Caco-2 (cell line): ENCODE measurements at regions not wholly inside any gene's neighbourhood (a gene's known extent, or its start where the extent isn't known, plus 50 kb on each side); places are given as distances from the start of the nearest gene placed in this dataset.

Experiments used
- BruUV-seq: library from RNA; stranded (reverse); fragments of 400-500 nt; replicated peaks from 2 replicates; lab custom pipeline; 2021; lab: Mats Ljungman, UMichigan
- CTCF ChIA-PET: fragments of 300-600 bp; sonication (Branson Sonifier 250); formaldehyde crosslinking; loops from one replicate; lab custom pipeline; 2022; ENCODE audit warnings: antibody characterized with exemption; lab: Charles Lee
- POLR2A ChIA-PET: fragments of 300-600 bp; sonication (Branson Sonifier 250); formaldehyde crosslinking; loops from one replicate; lab custom pipeline; 2022; ENCODE audit warnings: antibody characterized with exemption; lab: Charles Lee
- DNase-seq, 2 experiments: peaks; one replicate each; pipeline versions ENCODE4 v3.0.0 to v3.0.0-alpha.2; 2020 to 2022
- H3K27me3 ChIP-seq: replicated peaks from 2 replicates; pipeline ENCODE4 v1.6.0; 2011; ENCODE audit warnings: low read length; ENCODE audit not compliant: control insufficient read depth, insufficient read depth
- H3K36me3 ChIP-seq: 2 replicates; pipeline ENCODE4 v1.5.1; 2011; ENCODE audit warnings: low read length; ENCODE audit not compliant: control insufficient read depth, insufficient read depth
- H3K4me1 ChIP-seq: fragments of 250-450 bp; sonication (Bioruptor Pico); 2 replicates; pipeline ENCODE4 v1.5.1; 2020; ENCODE audit warnings: mild to moderate bottlenecking
- H3K4me3 ChIP-seq: 2 replicates; pipeline ENCODE4 v1.5.1; 2011; ENCODE audit warnings: low read depth, mild to moderate bottlenecking, control low read depth, low read length
- H3K9me3 ChIP-seq: fragments of 250-450 bp; sonication (Bioruptor Pico); 2 replicates; pipeline ENCODE4 v1.5.1; 2020; ENCODE audit warnings: mild to moderate bottlenecking, moderate library complexity
- H3K27ac Mint-ChIP-seq: one replicate; pipeline ENCODE4 v1.8.0; 2022; ENCODE audit warnings: mixed read lengths; ENCODE audit not compliant: unreplicated experiment
- H3K27me3 Mint-ChIP-seq: one replicate; pipeline ENCODE4 v1.8.0; 2022; ENCODE audit warnings: mixed read lengths; ENCODE audit not compliant: insufficient read depth, unreplicated experiment
- H3K36me3 Mint-ChIP-seq: one replicate; pipeline ENCODE4 v1.8.0; 2022; ENCODE audit warnings: mild to moderate bottlenecking, mixed read lengths; ENCODE audit not compliant: insufficient read depth, unreplicated experiment
- H3K4me1 Mint-ChIP-seq: one replicate; pipeline ENCODE4 v1.8.0; 2022; ENCODE audit warnings: low read depth, mixed read lengths; ENCODE audit not compliant: unreplicated experiment
- H3K4me3 Mint-ChIP-seq: one replicate; pipeline ENCODE4 v1.8.0; 2022; ENCODE audit warnings: mild to moderate bottlenecking, moderate library complexity, mixed read lengths; ENCODE audit not compliant: unreplicated experiment
- H3K9me3 Mint-ChIP-seq: one replicate; pipeline ENCODE4 v1.8.0; 2022; ENCODE audit warnings: mixed read lengths; ENCODE audit not compliant: unreplicated experiment
- intact Hi-C: fragments of 100-400 bp; cut with micrococcal nuclease; formaldehyde crosslinking; loops from one replicate; pipeline ENCODE4 v1.10.0; 2022; ENCODE audit not compliant: unreplicated experiment
- TF ChIP-seq, protein P1 (sequence below), 2 experiments: fragments of 200-600 bp in 1 of 2; IDR thresholded peaks; 1 replicate in 1 of 2; 2 replicates in 1 of 2; pipeline versions ENCODE4 v1.5.1 to v1.8.0; 2011 to 2022; ENCODE audit warnings: antibody characterized with exemption in 1 of 2, control low read depth in 1 of 2, inconsistent platforms in 1 of 2, low read depth in 1 of 2, low read length in 1 of 2, mild to moderate bottlenecking in 1 of 2, moderate library complexity in 1 of 2; ENCODE audit not compliant: insufficient read depth in 1 of 2, severe bottlenecking in 1 of 2, unreplicated experiment in 1 of 2

DNA sequence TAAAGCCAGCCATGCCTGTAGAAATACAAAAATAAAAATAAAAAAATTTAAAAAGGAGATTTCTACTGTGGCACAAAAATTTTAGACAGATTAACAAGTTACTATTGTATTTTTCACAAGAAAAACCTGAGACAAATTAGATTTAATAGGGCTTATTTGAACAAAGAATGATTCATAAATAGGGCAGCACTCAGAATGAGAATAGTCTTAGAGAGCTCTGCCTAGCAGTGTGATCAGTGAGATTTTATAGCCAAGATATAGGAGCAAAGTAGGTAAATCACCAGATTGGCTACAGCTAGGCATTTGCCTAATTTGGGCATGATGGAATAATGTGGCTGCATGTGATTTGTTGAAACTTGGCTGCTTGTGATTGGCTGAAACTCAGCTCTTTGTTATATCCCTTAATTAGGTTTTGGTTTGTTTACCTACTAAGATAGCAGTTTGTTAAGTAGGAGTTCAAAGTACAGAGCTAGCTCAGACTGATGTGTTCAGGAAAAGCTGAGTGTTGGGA lies 279.7 kb upstream of the TMTC1 start:
- ChIA-PET CTCF (no interaction called here), POLR2A (no interaction called here)
- H3K4me1 ChIP-seq = 0 out of 2 replicates have a peak, but pooled peaks cover 7% of the 10 kb centered on the region
- no peak overlapping the region for H3K27ac Mint-ChIP-seq
- H3K9me3 ChIP-seq = no peaks in the 10 kb centered on the region; the same call in 1 of the 2 replicates
- no peaks in the 10 kb centered on the region for H3K4me1 Mint-ChIP-seq
- peaks cover 11% of the 10 kb centered on the region for H3K9me3 Mint-ChIP-seq
- no peaks in the 10 kb centered on the region for H3K36me3 ChIP-seq
- no TSS peak for BruUV-seq
- H3K36me3 Mint-ChIP-seq = no peaks in the 10 kb centered on the region
- H3K4me3 Mint-ChIP-seq = no peak overlapping the region
- no peaks in the 10 kb centered on the region for H3K27me3 ChIP-seq
- no peak for DNase-seq
- TF ChIP-seq, protein P1, sequence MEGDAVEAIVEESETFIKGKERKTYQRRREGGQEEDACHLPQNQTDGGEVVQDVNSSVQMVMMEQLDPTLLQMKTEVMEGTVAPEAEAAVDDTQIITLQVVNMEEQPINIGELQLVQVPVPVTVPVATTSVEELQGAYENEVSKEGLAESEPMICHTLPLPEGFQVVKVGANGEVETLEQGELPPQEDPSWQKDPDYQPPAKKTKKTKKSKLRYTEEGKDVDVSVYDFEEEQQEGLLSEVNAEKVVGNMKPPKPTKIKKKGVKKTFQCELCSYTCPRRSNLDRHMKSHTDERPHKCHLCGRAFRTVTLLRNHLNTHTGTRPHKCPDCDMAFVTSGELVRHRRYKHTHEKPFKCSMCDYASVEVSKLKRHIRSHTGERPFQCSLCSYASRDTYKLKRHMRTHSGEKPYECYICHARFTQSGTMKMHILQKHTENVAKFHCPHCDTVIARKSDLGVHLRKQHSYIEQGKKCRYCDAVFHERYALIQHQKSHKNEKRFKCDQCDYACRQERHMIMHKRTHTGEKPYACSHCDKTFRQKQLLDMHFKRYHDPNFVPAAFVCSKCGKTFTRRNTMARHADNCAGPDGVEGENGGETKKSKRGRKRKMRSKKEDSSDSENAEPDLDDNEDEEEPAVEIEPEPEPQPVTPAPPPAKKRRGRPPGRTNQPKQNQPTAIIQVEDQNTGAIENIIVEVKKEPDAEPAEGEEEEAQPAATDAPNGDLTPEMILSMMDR (IDR thresholded peaks at IDR 0.05; ENCODE audit: insufficient read depth in 1 of 2, low read depth in 1 of 2, low read length in 1 of 2, severe bottlenecking in 1 of 2, unreplicated experiment in 1 of 2) = no peak
- intact Hi-C loops = no loop called here
- H3K4me3 ChIP-seq = no peak overlapping the region
- H3K27me3 Mint-ChIP-seq = no peaks in the 10 kb centered on the region

DNA sequence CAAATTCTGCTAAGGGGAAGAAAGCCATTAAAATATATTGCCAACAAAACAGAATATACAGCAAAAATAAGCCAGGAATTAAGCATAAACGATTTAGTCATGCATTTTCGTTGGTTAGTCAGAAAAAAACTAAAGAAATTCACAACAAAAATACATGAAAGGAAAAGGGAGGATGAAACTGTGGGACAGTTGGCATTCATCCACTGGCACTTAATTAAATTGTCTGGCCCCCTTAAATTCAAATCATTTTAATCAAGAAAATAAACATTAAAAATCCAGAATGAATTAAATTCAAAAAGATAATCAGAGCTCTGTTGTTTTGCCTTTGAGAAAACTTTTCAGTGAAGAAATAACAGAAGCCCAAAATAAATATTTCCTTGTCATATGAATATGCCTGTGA lies 264.6 kb upstream of the TMTC1 start:
- no peak overlapping the region for H3K4me3 ChIP-seq
- DNase-seq = no peak
- peaks cover 11% of the 10 kb centered on the region for H3K27me3 Mint-ChIP-seq
- no peaks in the 10 kb centered on the region for H3K4me1 ChIP-seq
- peaks cover 4% of the 10 kb centered on the region; the same call in 1 of the 2 replicates for H3K9me3 ChIP-seq
- POLR2A ChIA-PET = no interaction called here
- no peaks in the 10 kb centered on the region for H3K36me3 Mint-ChIP-seq
- H3K4me3 Mint-ChIP-seq = no peak overlapping the region
- TF ChIP-seq, protein P1 (IDR thresholded peaks at IDR 0.05; ENCODE audit: insufficient read depth in 1 of 2, low read depth in 1 of 2, low read length in 1 of 2, severe bottlenecking in 1 of 2, unreplicated experiment in 1 of 2) = no peak
- no peaks in the 10 kb centered on the region for H3K4me1 Mint-ChIP-seq
- no peaks in the 10 kb centered on the region for H3K36me3 ChIP-seq
- intact Hi-C loops = loop anchor here (10.0 kb wide), 1 partner anchor 236 kb away; no protein-coding TSS in a partner anchor
- CTCF ChIA-PET = interaction anchor here (0.7 kb wide), 1 partner anchor 99 kb away, joined by 3 read pairs; no protein-coding TSS in a partner anchor
- H3K9me3 Mint-ChIP-seq = peaks cover 19% of the 10 kb centered on the region
- H3K27ac Mint-ChIP-seq = no peak overlapping the region
- no peaks in the 10 kb centered on the region for H3K27me3 ChIP-seq
- BruUV-seq = no TSS peak

DNA sequence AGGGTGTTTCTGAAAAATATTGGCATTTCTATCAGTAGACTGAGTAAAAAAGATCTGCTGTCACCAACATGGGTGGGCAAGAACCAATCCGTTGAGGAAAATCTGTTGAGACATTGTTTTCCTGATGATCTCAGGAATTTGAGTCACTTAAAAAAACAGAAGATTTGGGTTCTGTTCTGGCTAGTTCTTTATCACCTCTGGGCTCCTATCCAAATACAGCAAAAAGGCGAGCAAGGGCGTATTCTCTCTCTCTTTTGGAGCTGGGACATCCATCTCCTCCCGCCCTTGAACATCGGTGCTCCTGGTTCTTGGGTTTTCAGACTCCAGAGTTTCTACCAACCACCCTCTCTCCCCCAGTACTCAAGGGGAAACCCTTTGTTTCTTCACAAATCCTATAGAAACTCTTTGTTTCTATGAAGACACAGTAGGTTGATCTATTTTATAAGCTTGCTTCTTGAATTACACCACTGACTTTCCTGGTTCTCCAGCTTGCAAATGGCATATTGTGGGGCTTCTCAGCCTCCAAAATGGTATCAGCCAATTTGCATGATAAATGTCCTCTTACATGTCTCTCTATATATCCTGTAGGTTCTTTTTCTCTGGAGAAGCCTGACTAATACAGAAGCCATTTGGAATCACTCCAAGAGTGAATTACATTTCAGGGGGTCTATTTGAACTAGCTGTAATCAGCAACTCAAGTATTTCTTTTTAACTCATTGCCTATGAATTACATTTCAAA lies 263.9 kb upstream of the TMTC1 start:
- H3K9me3 ChIP-seq = peaks cover 4% of the 10 kb centered on the region; the same call in 1 of the 2 replicates
- CTCF ChIA-PET = interaction anchor here (0.7 kb wide), 1 partner anchor 99 kb away, joined by 3 read pairs; no protein-coding TSS in a partner anchor
- intact Hi-C loops = loop anchor here (10.0 kb wide), 1 partner anchor 237 kb away; no protein-coding TSS in a partner anchor
- H3K36me3 ChIP-seq = no peaks in the 10 kb centered on the region
- BruUV-seq = no TSS peak
- H3K27ac Mint-ChIP-seq = no peak overlapping the region
- no peaks in the 10 kb centered on the region for H3K4me1 Mint-ChIP-seq
- H3K9me3 Mint-ChIP-seq = peaks cover 21% of the 10 kb centered on the region
- H3K4me3 ChIP-seq = no peak overlapping the region
- H3K36me3 Mint-ChIP-seq = no peaks in the 10 kb centered on the region
- peaks cover 11% of the 10 kb centered on the region for H3K27me3 Mint-ChIP-seq
- DNase-seq = no peak
- H3K4me3 Mint-ChIP-seq = no peak overlapping the region
- no peaks in the 10 kb centered on the region for H3K4me1 ChIP-seq
- H3K27me3 ChIP-seq = no peaks in the 10 kb centered on the region
- POLR2A ChIA-PET = no interaction called here
- TF ChIP-seq, protein P1 (IDR thresholded peaks at IDR 0.05; ENCODE audit: insufficient read depth in 1 of 2, low read depth in 1 of 2, low read length in 1 of 2, severe bottlenecking in 1 of 2, unreplicated experiment in 1 of 2) = no peak
